Neural cell (in vitro differentiated cells): ENCODE measurements at regions not wholly inside any gene's neighbourhood (a gene's known extent, or its start where the extent isn't known, plus 50 kb on each side); places are given as distances from the start of the nearest gene placed in this dataset.
A peak's percentile ranks its signal among the peaks of the same experiment; 100 is the strongest.

Source experiments
- CTCF ChIP-seq: fragments of 450-650 bp; IDR thresholded peaks from 2 replicates; pipeline ENCODE4 v1.5.1; 2014; ENCODE audit warnings: antibody characterized with exemption, mild to moderate bottlenecking, moderate library complexity; ENCODE audit not compliant: poor library complexity, severe bottlenecking
- EP300 ChIP-seq: fragments of 450-650 bp; conservative IDR thresholded peaks from 2 replicates; pipeline ENCODE4 v1.6.1; 2014; ENCODE audit warnings: antibody characterized with exemption, mild to moderate bottlenecking, moderate library complexity; ENCODE audit not compliant: poor library complexity, severe bottlenecking
- EZH2 ChIP-seq: fragments of 200-600, 300-800 bp; shearing (Covaris generic), sonication (generic); IDR thresholded peaks from 2 replicates; pipeline ENCODE4 v1.6.1; 2014; ENCODE audit warnings: antibody characterized with exemption, low read length, borderline replicate concordance, mild to moderate bottlenecking; ENCODE audit not compliant: insufficient read depth, poor library complexity, severe bottlenecking
- MXI1 ChIP-seq: fragments of 450-650 bp; conservative IDR thresholded peaks from 2 replicates; pipeline ENCODE4 v1.6.1; 2014; ENCODE audit warnings: antibody characterized with exemption, mild to moderate bottlenecking; ENCODE audit not compliant: poor library complexity, severe bottlenecking
- POLR2AphosphoS5 ChIP-seq: IDR thresholded peaks from 2 replicates; pipeline ENCODE4 v1.6.1; 2012

- TF ChIP-seq CTCF (peak; percentile 70), POLR2AphosphoS5 (no peak), EZH2 (no peak), MXI1 (no peak), EP300 (no peak)
Observed at GRCh38 chr3:139111392-139112229, 66.9 kb upstream of the PRR23C start.
